H1 (cell line): ENCODE measurements at regions not wholly inside any gene's neighbourhood (a gene's known extent, or its start where the extent isn't known, plus 50 kb on each side); places are given as distances from the start of the nearest gene placed in this dataset.

Experiments
- CTCF ChIA-PET: fragments of 300-600 bp; sonication (Branson Sonifier 250); formaldehyde crosslinking; loops from one replicate; lab custom pipeline; 2021; ENCODE audit not compliant: partially characterized antibody; lab: Charles Lee
- POLR2A ChIA-PET: fragments of 300-600 bp; sonication (Branson Sonifier 250); formaldehyde crosslinking; loops from one replicate; lab custom pipeline; 2021; ENCODE audit warnings: inconsistent platforms; ENCODE audit not compliant: partially characterized antibody; lab: Charles Lee
- DNase-seq, 2 experiments: peaks; one replicate each; pipeline versions ENCODE4 v3.0.0 to v3.0.0-alpha.2; 2010 to 2022; ENCODE audit warnings: low spot score in 2 of 2, low read depth in 1 of 2, mixed read lengths in 1 of 2
- FAIRE-seq: peaks from 2 replicates; lab custom pipeline; 2011; peaks lifted over from hg19 to GRCh38; lab: Jason Lieb, UNC
- H2AFZ ChIP-seq: 2 replicates; pipeline ENCODE4 v1.8.1; 2012; ENCODE audit warnings: low read length, inconsistent platforms
- H2AK5ac ChIP-seq: 2 replicates; pipeline ENCODE4 v1.6.1; 2013; ENCODE audit warnings: low read depth, low read length
- H2BK120ac ChIP-seq: replicated peaks from 2 replicates; pipeline ENCODE3; 2013; ENCODE audit warnings: low read depth, low read length, inconsistent platforms
- H2BK12ac ChIP-seq: 2 replicates; pipeline ENCODE4 v1.6.1; 2013; ENCODE audit warnings: low read depth, low read length
- H2BK15ac ChIP-seq: 2 replicates; pipeline ENCODE4 v1.6.1; 2013; ENCODE audit warnings: low read length
- H2BK20ac ChIP-seq: 2 replicates; pipeline ENCODE4 v1.6.1; 2013; ENCODE audit warnings: low read length
- H2BK5ac ChIP-seq: 2 replicates; pipeline ENCODE4 v1.6.1; 2013; ENCODE audit warnings: low read depth, low read length
- H3K14ac ChIP-seq: 2 replicates; pipeline ENCODE4 v1.6.1; 2013; ENCODE audit warnings: inconsistent platforms; ENCODE audit not compliant: insufficient read length
- H3K18ac ChIP-seq: 2 replicates; pipeline ENCODE4 v1.6.1; 2013; ENCODE audit warnings: low read length; ENCODE audit errors: extremely low read depth
- H3K23ac ChIP-seq: 2 replicates; pipeline ENCODE4 v1.6.1; 2013; ENCODE audit warnings: inconsistent platforms; ENCODE audit not compliant: insufficient read length
- H3K23me2 ChIP-seq: 2 replicates; pipeline ENCODE4 v1.6.1; 2013; ENCODE audit warnings: low read depth, low read length
- H3K27ac ChIP-seq: 2 replicates; pipeline ENCODE4 v1.6.1; 2011; ENCODE audit warnings: low read depth, low read length, inconsistent platforms
- H3K27me3 ChIP-seq, 4 experiments: replicated peaks in 1 of 4; 1 replicate in 1 of 4; 2 replicates in 3 of 4; pipeline versions ENCODE4 v1.6.1 to v1.8.1; 2011 to 2013; ENCODE audit warnings: low read length in 3 of 4, mild to moderate bottlenecking in 3 of 4, inconsistent platforms in 2 of 4, mixed read lengths in 2 of 4, moderate library complexity in 1 of 4; ENCODE audit not compliant: control insufficient read depth in 3 of 4, insufficient read depth in 3 of 4; ENCODE audit errors: extremely low read depth in 1 of 4
- H3K36me3 ChIP-seq, 4 experiments: 2 replicates each; pipeline versions ENCODE4 v1.6.1 to v1.8.1; 2011 to 2013; ENCODE audit warnings: mild to moderate bottlenecking in 4 of 4, low read length in 3 of 4, moderate library complexity in 2 of 4, control low read depth in 1 of 4, inconsistent platforms in 1 of 4; ENCODE audit not compliant: insufficient read depth in 4 of 4, control insufficient read depth in 2 of 4
- H3K4ac ChIP-seq: replicated peaks from 2 replicates; pipeline ENCODE3; 2013; ENCODE audit warnings: low read length, low read depth, mixed read lengths, inconsistent platforms; ENCODE audit not compliant: insufficient read length
- H3K4me1 ChIP-seq, 4 experiments: replicated peaks in 1 of 4; 1 replicate in 1 of 4; 2 replicates in 3 of 4; pipeline versions ENCODE4 v1.6.1 to v1.8.1; 2011 to 2013; ENCODE audit warnings: low read length in 3 of 4, inconsistent platforms in 2 of 4, mixed read lengths in 1 of 4; ENCODE audit not compliant: insufficient read depth in 4 of 4, control insufficient read depth in 3 of 4
- H3K4me2 ChIP-seq, 2 experiments: 2 replicates each; pipeline versions ENCODE4 v1.6.1 to v1.8.1; 2011 to 2013; ENCODE audit warnings: low read depth in 2 of 2, low read length in 2 of 2, control low read depth in 1 of 2, inconsistent platforms in 1 of 2, mild to moderate bottlenecking in 1 of 2; ENCODE audit not compliant: insufficient read depth in 1 of 2
- H3K4me3 ChIP-seq, 4 experiments: fragments of 200-600, 300-600 bp in 1 of 4; sonication (generic), shearing (Covaris generic), sonication (Bioruptor Twin) in 1 of 4; 2 replicates each; pipeline versions ENCODE4 v1.5.1 to v1.8.1; 2011 to 2016; ENCODE audit warnings: low read length in 4 of 4, low read depth in 3 of 4, control low read depth in 2 of 4, inconsistent platforms in 2 of 4, mild to moderate bottlenecking in 2 of 4, mixed read lengths in 1 of 4, moderate library complexity in 1 of 4; ENCODE audit not compliant: insufficient read depth in 2 of 4; ENCODE audit errors: extremely low read depth in 1 of 4
- H3K56ac ChIP-seq: replicated peaks from 2 replicates; pipeline ENCODE3; 2013; ENCODE audit warnings: low read depth, mild to moderate bottlenecking, mixed read lengths, low read length, inconsistent platforms; ENCODE audit not compliant: insufficient read length
- H3K79me1 ChIP-seq: 2 replicates; pipeline ENCODE4 v1.6.1; 2013; ENCODE audit warnings: low read depth, low read length, control low read depth
- H3K79me2 ChIP-seq, 2 experiments: 2 replicates each; pipeline versions ENCODE4 v1.6.1 to v1.8.1; 2012 to 2013; ENCODE audit warnings: low read length in 2 of 2, mild to moderate bottlenecking in 2 of 2, inconsistent platforms in 1 of 2; ENCODE audit not compliant: insufficient read depth in 2 of 2, control insufficient read depth in 1 of 2
- H3K9ac ChIP-seq, 4 experiments: replicated peaks in 1 of 4; 1 replicate in 1 of 4; 2 replicates in 3 of 4; pipeline versions ENCODE4 v1.6.1 to v1.8.1; 2011 to 2013; ENCODE audit warnings: low read depth in 3 of 4, low read length in 3 of 4, control low read depth in 2 of 4, mild to moderate bottlenecking in 2 of 4, moderate library complexity in 2 of 4, inconsistent platforms in 1 of 4; ENCODE audit errors: extremely low read depth in 1 of 4
- H3K9me3 ChIP-seq, 2 experiments: 2 replicates each; pipeline versions ENCODE4 v1.6.1 to v1.8.1; 2012 to 2013; ENCODE audit warnings: mild to moderate bottlenecking in 2 of 2, moderate library complexity in 2 of 2, control low read depth in 1 of 2, inconsistent platforms in 1 of 2, low read depth in 1 of 2, low read length in 1 of 2, mixed read lengths in 1 of 2; ENCODE audit not compliant: insufficient read depth in 2 of 2
- H4K20me1 ChIP-seq, 2 experiments: replicated peaks in 1 of 2; 2 replicates each; pipeline versions ENCODE3 to v1.8.1; 2011 to 2013; ENCODE audit warnings: inconsistent platforms in 2 of 2, low read length in 2 of 2, mild to moderate bottlenecking in 1 of 2; ENCODE audit not compliant: insufficient read depth in 2 of 2, control insufficient read depth in 1 of 2
- H4K5ac ChIP-seq: 2 replicates; pipeline ENCODE4 v1.6.1; 2013; ENCODE audit warnings: low read length, low read depth, mixed read lengths, inconsistent platforms; ENCODE audit not compliant: insufficient read length
- H4K8ac ChIP-seq: 2 replicates; pipeline ENCODE4 v1.8.0; 2013; ENCODE audit warnings: mild to moderate bottlenecking, moderate library complexity, low read length, inconsistent platforms; ENCODE audit not compliant: insufficient read depth; ENCODE audit errors: extremely low read depth
- H4K91ac ChIP-seq: replicated peaks from 2 replicates; pipeline ENCODE3; 2013; ENCODE audit warnings: low read length, mixed read lengths, inconsistent platforms; ENCODE audit not compliant: insufficient read length
- WGBS, 2 experiments: shearing (Covaris generic) in 1 of 2; methylation state at CpG; one replicate each; pipeline versions ENCODE4 v1.1.6 to v1.1.7; 2013 to 2015; ENCODE audit warnings: low lambda C conversion rate in 2 of 2, mixed read lengths in 2 of 2, inconsistent platforms in 1 of 2, low coverage in 1 of 2, missing lambda C conversion rate in 1 of 2; ENCODE audit not compliant: insufficient replicate concordance in 2 of 2, insufficient coverage in 1 of 2, insufficient read length in 1 of 2; ENCODE audit errors: extremely low coverage in 1 of 2, missing lambda C conversion rate in 1 of 2; 5-methylcytosine and 5-hydroxymethylcytosine counted together

DNA sequence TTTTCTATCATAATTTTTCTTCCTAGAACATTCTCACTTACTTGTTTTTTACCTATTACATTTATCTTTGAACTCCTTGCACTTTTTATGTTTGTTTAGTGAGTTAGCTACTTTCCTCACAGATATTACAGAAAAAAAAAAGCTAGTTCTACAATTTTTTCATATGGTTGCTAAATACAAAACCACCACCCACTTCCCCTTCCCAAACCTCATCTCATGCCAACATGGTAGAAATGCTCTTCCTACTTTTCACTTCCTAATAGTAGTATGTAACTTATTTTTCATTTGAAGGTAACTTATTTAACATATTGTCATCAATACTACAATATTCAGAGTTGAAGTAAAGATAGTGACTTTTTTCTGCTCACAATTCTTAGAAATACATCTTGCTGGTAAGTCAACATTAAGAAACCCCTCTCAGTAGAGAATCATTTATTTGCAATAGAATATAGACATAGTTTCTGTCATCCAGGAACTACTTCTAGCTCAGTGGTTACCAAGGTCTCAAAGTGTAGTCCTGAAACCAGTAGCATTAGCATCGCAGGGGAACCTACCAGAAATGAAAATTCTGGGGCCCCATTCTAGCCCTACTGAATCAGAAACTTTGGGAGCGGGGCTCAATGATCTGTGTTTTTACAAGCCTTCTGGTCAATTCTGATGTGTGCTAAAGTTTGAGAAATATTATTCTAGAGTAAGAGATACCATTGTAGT, 1124.6 kb downstream of the DTWD2 start:
- Histone ChIP-seq H3K23ac (no peak overlapping the region), H3K79me2 (no peaks in the 10 kb centered on the region), H4K8ac (no peak overlapping the region), H2AFZ (no peak overlapping the region), H4K5ac (no peak overlapping the region), H3K4ac (no peak overlapping the region), H2BK12ac (no peak overlapping the region), H3K4me2 (no peak overlapping the region), H3K36me3 (no peaks in the 10 kb centered on the region), H2BK5ac (no peak overlapping the region), H3K9ac (no peak overlapping the region), H3K27me3 (no peaks in the 10 kb centered on the region), H3K27ac (no peak overlapping the region), H2BK15ac (no peak overlapping the region), H2BK120ac (no peak overlapping the region), H4K91ac (no peak overlapping the region), H3K14ac (no peak overlapping the region), H3K79me1 (no peaks in the 10 kb centered on the region), H3K4me1 (no peaks in the 10 kb centered on the region), H3K23me2 (no peaks in the 10 kb centered on the region; the same call in 1 of the 2 replicates), H2BK20ac (no peak overlapping the region), H3K56ac (no peak overlapping the region), H3K9me3 (no peaks in the 10 kb centered on the region), H3K4me3 (no peak overlapping the region), H2AK5ac (no peak overlapping the region), H3K18ac (no peak overlapping the region), H4K20me1 (no peaks in the 10 kb centered on the region)
- WGBS, 2 experiments, result 100% methylated on average over 2 of the region's 2 CpGs; no CpG with 5 or more reads in 1 of the 2 experiments
- ChIA-PET POLR2A (no interaction called here), CTCF (no interaction called here)
- DNase-seq (no peak), FAIRE-seq (no peak)
